Hematopoietic multipotent progenitor cell treated with erythropoietin and hydrocortisone succinate and interleukin-3 and kit ligand, for 4 days (in vitro differentiated cells): ENCODE measurements at regions not wholly inside any gene's neighbourhood (a gene's known extent, or its start where the extent isn't known, plus 50 kb on each side); places are given as distances from the start of the nearest gene placed in this dataset.

Experiments
- DNase-seq: peaks from one replicate; pipeline ENCODE4 v3.0.0-alpha.2; 2015

- no peak for DNase-seq
These were observed 954.2 kb upstream of the SEMA6D start for GRCh38 chr15:46763091-46763490.

- no peak for DNase-seq
These were observed 952.5 kb upstream of the SEMA6D start for GRCh38 chr15:46764851-46765250.

- DNase-seq = no peak
These were observed 951.3 kb upstream of the SEMA6D start for GRCh38 chr15:46766021-46766420.

- DNase-seq = peak; percentile 1
These were observed 949.0 kb upstream of the SEMA6D start for GRCh38 chr15:46768287-46768686.

GRCh38 chr15:46773016-46773415 is 944.3 kb upstream of the SEMA6D start:
- DNase-seq = no peak

- DNase-seq = no peak
These were observed 938.4 kb upstream of the SEMA6D start for GRCh38 chr15:46778876-46779275.

- no peak for DNase-seq
These were observed 930.6 kb upstream of the SEMA6D start for GRCh38 chr15:46786590-46787285.

- no peak for DNase-seq
These were observed 921.6 kb upstream of the SEMA6D start for GRCh38 chr15:46795685-46796084.

- no peak for DNase-seq
These were observed 908.5 kb upstream of the SEMA6D start for GRCh38 chr15:46808834-46809233.

- DNase-seq = no peak
These were observed 902.1 kb upstream of the SEMA6D start for GRCh38 chr15:46815240-46815639.

- no peak for DNase-seq
These were observed 901.5 kb upstream of the SEMA6D start for GRCh38 chr15:46815765-46816164.

GRCh38 chr15:46848704-46849103 is 868.6 kb upstream of the SEMA6D start:
- DNase-seq = no peak

- DNase-seq = no peak
These were observed 863.7 kb upstream of the SEMA6D start for GRCh38 chr15:46853600-46853999.

GRCh38 chr15:46854564-46854963 is 862.7 kb upstream of the SEMA6D start:
- DNase-seq = no peak

GRCh38 chr15:46855388-46855787 is 861.9 kb upstream of the SEMA6D start:
- no peak for DNase-seq

- DNase-seq = no peak
These were observed 860.3 kb upstream of the SEMA6D start for GRCh38 chr15:46856839-46857502.

- no peak for DNase-seq
These were observed 859.2 kb upstream of the SEMA6D start for GRCh38 chr15:46858150-46858549.

- DNase-seq = no peak
These were observed 855.5 kb upstream of the SEMA6D start for GRCh38 chr15:46861796-46862195.

GRCh38 chr15:46865155-46865554 is 852.1 kb upstream of the SEMA6D start:
- DNase-seq = no peak

- DNase-seq = no peak
These were observed 844.9 kb upstream of the SEMA6D start for GRCh38 chr15:46872286-46872980.

- no peak for DNase-seq
These were observed 844.3 kb upstream of the SEMA6D start for GRCh38 chr15:46872981-46873330.

- no peak for DNase-seq
These were observed 838.1 kb upstream of the SEMA6D start for GRCh38 chr15:46879032-46879770.

- no peak for DNase-seq
These were observed 836.5 kb upstream of the SEMA6D start for GRCh38 chr15:46880791-46881190.
